Astrocyte (in vitro differentiated cells and primary cell): ENCODE measurements at regions not wholly inside any gene's neighbourhood (a gene's known extent, or its start where the extent isn't known, plus 50 kb on each side); places are given as distances from the start of the nearest gene placed in this dataset.

Experiments
- EZH2 ChIP-seq: IDR thresholded peaks from 2 replicates; pipeline ENCODE4 v1.6.1; 2012; ENCODE audit warnings: mild to moderate bottlenecking, low read length, inconsistent platforms; ENCODE audit not compliant: insufficient read depth
- TF ChIP-seq, protein P1 (sequence below): IDR thresholded peaks from 2 replicates; pipeline ENCODE4 v1.5.1; 2011; ENCODE audit warnings: low read depth, mild to moderate bottlenecking, inconsistent platforms, low read length, moderate library complexity; ENCODE audit not compliant: insufficient read depth

DNA sequence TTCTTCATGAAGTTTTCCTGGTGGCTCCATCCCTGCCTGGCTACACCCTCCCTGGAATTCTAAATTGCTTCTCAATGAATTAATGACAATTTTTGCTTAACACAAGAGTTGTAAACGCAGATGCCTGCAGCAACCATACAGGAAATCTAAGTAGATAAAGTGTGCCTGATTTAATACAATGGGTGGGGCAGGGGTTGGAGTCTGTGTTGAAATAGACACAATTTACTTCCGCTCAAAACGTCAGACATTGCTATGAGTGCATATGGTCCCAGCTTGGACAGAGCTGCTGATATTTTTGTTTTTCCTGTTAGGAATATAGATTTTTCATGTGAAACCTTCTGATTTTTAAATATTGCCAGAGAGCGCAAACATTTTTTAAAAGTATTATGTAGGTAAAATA lies 1235.0 kb upstream of the SORCS1 start:
- TF ChIP-seq, protein P1, sequence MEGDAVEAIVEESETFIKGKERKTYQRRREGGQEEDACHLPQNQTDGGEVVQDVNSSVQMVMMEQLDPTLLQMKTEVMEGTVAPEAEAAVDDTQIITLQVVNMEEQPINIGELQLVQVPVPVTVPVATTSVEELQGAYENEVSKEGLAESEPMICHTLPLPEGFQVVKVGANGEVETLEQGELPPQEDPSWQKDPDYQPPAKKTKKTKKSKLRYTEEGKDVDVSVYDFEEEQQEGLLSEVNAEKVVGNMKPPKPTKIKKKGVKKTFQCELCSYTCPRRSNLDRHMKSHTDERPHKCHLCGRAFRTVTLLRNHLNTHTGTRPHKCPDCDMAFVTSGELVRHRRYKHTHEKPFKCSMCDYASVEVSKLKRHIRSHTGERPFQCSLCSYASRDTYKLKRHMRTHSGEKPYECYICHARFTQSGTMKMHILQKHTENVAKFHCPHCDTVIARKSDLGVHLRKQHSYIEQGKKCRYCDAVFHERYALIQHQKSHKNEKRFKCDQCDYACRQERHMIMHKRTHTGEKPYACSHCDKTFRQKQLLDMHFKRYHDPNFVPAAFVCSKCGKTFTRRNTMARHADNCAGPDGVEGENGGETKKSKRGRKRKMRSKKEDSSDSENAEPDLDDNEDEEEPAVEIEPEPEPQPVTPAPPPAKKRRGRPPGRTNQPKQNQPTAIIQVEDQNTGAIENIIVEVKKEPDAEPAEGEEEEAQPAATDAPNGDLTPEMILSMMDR = no peak
- TF ChIP-seq EZH2 = no peak
